GM19372 (cell line): ENCODE measurements at regions not wholly inside any gene's neighbourhood (a gene's known extent, or its start where the extent isn't known, plus 50 kb on each side); places are given as distances from the start of the nearest gene placed in this dataset.
"Not testable (repeated sequence)": the region's sequence is repeated elsewhere in the genome, so short reads cannot be mapped to it uniquely, and the experiment has no call there.

Source experiments
- ATAC-seq: cut with Tn5 transposase; IDR thresholded peaks from one replicate; pipeline ENCODE4 v1.9.1; 2021; ENCODE audit warnings: mild to moderate bottlenecking, low read depth, moderate library complexity; ENCODE audit not compliant: unreplicated experiment

DNA sequence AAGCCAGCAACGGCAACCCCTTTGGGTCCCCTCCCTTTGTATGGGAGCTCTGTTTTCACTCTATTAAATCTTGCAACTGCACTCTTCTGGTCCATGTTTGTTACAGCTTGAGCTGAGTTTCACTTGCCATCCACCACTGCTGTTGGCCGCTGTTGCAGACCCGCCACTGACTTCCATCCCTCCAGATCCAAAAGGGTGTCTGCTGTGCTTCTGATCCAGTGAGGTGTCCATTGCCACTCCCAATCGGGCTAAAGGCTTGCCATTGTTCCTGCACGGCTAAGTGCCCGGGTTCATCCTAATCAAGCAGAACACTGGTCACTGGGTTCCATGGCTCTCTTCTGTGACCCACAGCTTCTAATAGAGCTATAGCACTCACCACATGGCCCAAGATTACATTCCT lies 615.1 kb downstream of the CETN3 start:
- not testable (repeated sequence) for ATAC-seq

DNA sequence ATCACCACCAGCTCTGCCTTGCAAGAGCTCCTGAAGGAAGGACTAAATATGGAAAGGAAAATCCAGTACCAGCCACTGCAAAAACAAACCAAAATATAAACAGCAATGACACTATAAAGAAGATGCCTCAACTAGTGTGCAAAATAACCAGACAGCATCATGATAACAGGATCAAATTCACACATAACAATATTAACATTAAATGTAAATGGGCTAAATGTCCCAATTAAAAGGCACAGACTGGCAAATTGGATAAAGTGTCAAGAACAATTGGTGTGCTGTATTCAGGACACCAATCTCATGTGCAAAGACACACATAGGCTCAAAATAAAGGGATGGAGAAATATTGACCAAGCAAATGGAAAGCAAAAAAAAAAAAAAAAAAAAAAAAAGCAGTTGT lies 629.8 kb downstream of the CETN3 start:
- not testable (repeated sequence) for ATAC-seq

DNA sequence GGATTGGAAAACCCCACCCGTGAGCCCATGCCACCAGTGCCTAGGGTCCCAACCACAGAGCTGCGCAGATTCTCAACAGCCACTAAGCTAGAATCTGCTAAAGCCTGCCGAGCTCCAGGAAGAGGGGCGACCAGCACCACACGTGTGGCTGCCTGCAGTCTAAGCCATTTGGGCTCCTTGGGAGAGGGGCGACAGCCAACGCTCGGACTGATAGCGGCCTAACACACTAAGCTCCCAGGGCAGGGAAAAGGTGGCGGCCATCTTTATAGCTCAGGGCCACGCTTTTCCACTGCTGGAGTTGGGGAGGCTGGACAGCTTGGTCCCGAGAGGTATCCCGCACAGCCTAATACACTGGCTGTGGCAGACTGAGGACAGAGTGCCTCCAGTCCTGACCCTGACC lies 631.8 kb downstream of the CETN3 start:
- no peak for ATAC-seq

DNA sequence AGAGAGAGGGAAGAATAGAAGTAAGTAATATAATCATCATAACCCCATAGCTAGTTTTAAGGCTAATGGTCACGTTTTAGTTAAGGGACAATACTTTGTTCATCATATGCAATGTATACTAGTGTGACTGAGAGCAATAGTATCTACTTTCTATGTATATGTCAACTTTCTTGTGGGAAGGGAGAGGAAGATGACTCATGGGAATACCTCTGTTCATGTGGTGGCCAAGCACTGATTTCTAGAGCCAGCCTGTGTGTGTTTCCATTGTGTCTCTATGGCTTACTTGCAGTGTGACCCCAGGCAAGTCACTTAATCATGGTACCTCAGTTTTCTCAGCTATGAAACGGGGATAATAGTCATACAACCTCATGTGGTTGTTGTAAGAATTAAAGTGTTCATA lies 639.6 kb downstream of the CETN3 start:
- no peak for ATAC-seq

DNA sequence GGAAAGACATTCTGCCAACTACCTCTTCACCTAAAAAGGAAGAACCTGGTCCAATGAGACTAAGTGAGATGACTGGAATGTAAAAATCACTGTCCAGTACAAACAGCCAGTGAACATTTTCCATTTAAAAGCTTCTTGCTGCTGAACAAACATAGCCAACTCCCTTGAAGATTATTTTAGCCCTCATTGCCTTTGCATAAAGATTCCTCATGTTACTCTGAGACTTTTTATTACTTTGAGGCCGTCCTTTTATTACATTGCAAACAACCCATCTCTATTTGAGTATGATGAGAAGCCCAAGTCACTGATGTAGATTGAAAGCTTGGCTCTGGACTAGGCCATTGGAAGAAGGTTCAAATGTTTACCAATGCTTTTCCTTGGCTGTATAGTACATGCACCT lies 649.8 kb downstream of the CETN3 start:
- ATAC-seq: no peak

DNA sequence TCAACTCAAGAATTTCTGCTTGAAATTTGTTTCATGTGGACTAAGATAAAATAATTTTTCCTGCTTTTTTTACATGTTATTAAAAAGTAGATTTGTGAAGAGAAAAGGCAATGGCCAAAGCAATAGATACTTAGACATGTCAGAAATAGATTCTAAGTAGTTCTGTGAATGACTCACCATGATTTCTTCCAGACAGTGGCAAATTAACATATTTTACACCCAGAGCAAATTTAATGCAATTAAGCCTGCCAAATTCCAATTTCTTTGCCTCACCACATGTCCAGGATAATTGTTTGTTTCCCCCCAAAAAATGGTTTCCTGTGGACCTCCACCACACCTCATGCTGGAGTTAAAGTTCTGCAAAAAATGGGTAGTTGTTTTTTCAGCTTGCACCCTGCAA lies 651.4 kb downstream of the CETN3 start:
- ATAC-seq: no peak

DNA sequence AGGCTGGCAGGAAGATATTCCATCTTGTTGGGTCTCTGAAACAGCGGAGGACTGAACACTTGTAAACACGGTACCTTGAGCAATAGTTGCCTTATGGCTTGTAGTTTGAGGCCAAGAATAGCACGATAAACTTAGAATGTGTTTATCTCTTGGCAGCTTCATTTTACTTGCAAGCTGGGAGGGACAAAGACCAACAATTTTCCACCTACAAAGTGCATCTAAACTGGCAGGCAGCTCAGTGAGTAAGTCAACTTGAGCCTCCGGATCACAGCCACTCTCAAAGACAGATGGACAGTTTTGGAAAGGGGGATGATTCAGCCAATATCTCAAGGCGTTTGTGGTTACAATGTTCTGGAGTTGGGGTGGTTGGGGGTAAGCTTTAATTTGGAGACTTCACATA lies 652.6 kb downstream of the CETN3 start:
- ATAC-seq: no peak

DNA sequence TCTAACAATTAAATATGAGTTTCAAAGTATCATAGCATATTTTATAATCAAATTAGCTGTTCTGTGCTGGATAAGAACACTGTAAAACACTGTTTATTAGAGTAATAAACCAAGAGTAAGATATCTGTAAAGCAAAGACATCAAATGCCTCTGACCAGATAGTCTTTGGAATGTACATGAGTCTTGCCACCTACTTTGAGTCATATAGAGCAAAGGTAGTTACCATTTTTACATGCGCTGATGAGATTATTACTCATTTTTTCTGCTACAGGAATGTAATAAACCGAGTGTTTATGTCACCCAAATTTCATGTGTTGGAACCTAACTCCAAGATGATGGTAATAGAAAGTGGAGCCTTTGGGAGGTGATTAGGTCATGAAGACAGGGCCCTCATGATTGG lies 654.5 kb downstream of the CETN3 start:
- no peak for ATAC-seq

DNA sequence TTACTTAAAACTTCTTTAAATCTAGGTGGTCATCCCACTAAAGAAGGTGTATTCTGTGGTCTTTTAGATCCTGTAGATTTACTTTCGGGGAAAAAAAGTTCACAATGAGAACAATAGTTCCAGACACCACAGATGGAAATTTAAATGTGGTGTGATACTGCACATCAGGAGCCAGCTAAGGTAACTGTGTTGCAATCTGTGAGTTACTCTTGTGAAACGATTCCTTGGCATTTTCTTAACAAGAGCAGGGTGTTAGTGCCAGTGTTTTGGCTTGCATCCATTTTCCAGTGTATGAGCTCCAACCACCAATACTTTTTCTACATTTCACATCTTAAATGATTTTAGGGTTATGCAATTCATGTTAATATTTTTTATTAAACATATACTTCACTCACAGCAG lies 674.5 kb downstream of the CETN3 start:
- no peak for ATAC-seq

DNA sequence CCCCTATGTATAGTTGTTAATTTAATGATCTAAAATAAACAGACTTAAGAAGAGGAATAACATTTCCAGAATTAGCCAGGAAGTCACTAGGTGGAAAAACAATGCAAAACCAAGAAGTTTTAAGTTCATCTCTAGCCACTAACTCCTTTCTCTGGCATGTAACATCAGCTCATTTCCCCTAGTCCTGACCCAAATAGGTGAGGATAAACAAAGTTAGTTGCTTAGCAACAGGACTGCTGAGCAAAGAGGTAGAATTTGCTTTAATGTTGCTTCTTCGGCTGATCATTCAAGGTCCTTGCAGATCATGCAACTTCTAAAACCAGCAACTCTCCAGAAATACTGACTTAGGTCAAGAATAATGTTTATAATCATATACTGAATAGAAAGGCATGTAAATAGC lies 675.8 kb downstream of the CETN3 start:
- no peak for ATAC-seq

DNA sequence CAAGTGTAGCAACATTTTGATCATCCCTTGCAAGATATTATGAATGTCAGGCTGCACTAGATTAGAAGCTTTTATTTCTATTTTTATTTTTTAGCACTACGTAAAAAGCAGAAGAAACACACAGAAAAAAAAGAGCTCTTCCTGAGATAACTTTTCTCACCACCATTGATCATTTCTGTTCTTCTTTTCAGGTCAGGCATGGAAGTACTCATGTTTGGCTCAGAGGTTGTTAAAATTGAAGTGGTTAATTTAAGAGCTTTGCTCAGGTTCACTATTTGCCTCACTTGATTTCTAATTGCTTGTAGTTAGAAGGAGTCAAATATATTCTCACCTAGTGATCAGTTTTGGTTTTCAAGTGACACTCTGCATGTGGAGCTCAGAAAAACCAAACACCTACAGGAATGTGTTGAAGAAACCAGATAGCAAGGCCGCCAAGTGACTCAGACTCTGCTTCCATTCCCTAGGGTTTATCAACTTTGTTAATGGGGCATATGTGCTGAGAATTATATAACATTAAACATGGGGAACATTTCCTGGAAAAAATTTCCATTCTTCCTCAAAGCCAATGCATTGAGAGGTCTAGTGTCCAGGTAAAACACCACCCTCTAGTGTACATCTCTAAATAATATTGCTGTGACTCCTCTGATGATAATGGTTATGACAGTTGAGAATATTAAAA lies 679.8 kb downstream of the CETN3 start:
- ATAC-seq: no peak

DNA sequence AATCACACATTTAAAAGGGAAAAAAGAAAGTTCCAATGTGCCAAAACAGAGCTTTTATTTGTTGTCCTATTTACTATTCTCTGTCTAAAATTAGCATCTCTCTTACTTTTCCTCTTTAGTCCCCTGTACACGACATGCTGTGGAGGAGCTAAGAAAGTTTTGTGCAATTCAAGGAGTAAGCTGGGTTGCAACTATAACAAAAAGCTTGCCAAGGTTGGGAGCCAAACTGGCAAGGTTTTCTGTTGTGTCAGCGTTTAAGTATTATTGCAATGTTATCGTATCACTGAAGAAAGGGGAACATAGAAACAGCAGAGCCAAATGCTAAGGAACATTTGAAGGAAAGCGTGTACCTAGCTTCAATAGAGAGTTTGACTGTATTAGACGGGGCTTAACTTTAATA lies 680.8 kb downstream of the CETN3 start:
- no peak for ATAC-seq

DNA sequence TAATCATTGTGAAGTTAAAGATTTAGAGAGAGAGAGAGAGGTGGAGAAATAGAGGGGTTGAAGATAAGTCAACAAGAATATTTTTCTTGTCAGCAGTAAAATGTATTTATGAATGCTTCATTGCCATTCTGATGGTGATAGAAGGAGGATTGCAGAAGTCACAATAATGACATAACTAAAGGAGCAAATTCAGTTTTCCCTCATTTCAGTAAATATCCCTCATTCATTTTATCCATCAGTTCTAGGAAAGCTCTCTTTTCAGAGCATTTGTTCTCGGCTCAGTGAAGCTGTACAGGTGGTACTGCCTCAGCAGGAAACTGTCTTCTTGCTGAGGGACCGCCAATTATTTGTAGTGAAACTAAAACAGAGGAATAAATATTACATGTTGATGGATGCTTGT lies 681.4 kb downstream of the CETN3 start:
- ATAC-seq: no peak

DNA sequence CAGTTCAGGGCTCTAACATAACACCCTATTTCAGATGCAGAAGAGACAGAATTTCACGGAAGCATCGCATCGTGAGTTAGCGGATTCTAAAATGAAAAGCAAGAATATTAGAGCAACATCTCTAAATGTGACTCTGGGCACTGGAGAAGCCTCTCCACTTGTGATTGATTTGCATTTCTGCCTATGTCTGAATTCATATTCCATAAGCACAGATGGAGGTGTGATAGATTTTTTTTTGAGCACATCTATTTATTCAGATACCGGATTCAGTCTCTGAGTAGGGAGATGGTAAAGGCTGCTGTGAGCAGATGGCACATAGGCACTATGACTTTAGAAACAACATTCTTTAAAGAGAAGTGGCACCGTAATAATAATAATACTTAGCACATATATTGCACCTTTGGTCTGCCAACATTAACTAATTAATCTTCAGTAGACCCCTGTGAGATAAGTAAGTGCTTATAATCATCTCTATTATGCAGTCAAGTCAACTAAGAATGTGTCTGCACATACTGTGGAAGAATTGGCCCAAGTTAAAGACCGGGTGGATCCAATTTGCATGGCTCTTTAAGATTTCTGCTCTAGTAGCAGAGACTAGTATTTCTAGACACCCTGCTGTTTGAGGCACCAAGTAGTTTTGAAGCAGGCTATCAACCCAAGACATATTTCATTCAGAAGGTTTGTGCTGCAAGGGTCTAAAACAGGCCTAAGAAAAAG lies 685.0 kb downstream of the CETN3 start:
- no peak for ATAC-seq

DNA sequence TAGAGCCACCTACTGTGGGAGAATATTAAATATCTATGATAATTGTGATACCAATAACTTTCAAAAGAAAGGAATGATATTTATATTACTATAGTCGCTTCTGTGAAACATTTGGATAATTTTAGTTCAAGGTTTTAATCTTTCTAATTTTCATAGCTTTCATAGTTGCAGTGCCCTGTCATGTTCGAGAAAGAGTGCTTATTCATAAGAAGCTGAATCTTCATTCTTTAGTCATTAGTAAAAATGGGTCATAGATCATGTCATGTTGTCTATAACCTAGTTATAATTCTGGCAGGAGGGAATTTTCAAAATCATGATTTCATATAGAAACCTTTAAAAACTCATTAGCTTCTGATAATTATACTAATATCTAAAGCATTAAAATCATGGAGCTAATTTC lies 685.6 kb downstream of the CETN3 start:
- ATAC-seq: no peak

DNA sequence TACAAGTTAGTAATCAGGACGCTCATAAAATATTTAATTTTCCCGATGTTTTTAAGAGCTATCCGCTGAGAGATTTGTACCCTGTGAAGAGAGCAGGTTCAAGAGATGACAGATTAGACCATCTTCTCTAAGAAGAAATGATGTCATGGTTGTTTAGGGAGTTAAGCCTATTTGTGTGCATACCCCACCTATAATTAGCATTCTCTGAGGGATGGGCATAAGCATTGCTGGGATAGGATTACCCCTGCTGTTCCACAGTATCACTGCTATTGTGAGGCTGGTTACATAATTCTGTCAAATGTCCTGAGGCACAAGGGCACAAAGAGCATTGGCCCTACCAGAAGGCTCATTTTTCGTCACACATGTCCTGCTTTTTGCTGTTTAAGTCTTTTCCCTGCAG lies 687.0 kb downstream of the CETN3 start:
- no peak for ATAC-seq

DNA sequence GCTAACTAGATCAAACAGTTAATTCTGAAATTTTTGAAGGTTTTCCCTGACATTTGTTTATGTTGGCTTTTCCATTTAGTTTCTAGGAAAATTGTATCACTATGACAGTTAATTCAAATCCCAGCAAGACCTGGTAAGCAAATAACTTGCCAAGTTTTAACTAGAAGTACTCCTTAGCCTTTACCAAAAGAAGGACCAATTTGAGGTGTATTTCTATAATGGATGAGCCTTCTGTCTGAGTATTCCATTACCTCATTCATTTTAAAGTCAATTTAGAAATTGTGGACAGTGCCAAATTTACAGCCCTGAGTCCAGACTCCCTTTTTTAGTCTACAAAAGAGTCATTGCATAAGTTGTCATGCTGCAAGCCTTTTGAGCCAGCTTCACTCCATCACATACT lies 687.6 kb downstream of the CETN3 start:
- no peak for ATAC-seq

DNA sequence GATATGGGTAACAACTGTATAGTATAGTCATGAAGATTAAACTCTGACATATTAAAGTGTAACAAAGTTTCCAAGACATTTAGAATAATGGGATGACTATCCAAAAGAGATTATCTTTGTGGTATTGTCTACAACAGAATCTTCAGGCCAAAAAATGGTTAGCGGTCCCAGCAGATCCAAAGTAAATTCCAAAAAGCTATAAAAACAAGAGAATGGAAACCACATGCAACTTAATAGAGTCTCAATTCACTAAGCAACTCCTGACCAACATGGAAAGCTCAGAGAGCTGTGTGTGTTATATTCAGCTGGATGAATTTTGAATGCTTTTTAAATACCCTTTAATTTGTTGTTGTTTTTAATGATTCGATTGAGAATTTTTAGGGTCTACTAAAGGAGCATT lies 688.2 kb downstream of the CETN3 start:
- ATAC-seq: no peak

DNA sequence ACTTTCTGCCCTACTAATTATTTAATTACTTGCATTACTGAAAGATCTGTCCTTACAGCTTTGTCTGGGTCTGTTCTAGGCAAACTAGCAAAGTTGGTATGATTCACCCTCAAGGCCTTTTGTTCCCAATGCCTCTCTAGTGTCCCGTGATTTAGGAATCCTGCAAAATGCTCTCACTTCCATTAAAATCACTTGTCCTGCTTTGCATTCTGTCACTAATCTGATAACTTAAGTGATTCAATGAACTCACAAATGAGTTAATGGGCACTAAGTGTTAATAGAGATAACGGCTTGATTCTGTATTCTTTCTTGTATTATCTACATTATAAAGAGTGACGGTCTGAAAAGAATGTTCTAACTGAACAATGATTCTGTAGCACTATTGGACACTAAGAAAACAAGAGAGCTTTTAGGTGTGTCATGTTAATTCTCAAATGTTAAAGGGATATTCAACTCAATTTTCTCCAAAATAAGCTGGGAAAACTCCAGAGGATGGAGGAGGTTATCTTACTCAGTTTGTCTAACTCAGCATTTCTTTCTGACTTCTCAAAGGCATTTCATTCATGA lies 697.3 kb downstream of the CETN3 start:
- no peak for ATAC-seq

DNA sequence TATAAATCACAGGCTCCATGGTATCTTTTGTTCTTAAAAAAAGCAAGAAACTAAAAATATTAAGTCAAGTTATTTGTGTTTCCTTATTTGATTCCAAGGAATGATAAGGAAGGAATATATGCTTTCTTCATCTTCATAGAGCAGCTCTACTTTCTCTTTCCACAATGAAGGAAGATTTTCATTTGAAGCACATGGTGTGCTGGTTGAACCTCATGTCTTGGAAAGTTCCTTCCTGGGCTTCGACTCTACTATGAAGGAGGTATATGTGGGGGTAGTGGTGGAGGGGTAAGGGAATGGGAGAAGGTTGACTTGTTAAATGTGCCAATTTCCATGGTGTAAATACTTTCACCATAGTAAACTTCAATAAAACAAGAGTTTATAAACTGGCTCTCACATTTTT lies 698.0 kb downstream of the CETN3 start:
- no peak for ATAC-seq

DNA sequence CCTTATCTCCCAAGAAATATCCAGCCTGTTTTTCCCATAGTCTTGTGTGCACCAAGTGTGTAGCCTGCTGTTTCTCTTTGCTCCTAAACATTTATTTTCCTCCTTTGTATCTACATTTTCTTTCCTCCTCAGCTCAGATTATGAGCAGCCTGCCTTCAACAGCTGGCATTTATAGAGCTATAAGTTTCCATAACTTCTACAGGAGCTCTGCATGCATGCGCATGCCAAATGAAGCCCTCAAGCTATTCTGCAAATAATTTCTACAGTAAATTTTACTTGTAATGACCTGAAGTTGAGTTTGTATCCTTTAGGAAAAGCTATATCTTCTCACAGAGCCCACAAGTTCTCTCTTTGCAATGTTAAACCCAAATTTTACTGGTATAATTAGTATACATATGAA lies 699.5 kb downstream of the CETN3 start:
- no peak for ATAC-seq

DNA sequence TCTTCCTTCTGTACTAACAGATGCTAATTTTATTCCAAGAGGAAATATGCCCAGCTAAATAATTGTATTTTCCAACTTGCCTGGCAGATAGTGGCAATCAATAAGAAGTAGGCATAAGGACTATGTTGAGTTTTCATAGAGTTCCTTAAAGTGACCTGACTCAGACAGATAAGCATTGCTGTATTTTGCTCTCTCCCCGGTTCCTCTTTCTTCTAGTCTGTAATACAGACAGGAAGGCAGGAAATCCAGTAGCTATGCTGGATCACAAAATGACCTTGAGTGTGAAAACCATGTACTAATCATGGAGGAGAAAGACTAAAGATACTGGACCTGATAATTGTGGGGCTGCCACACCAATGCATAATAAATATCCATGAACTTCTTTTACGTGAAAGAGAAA lies 701.7 kb downstream of the CETN3 start:
- ATAC-seq: no peak
